ENCODE measurements at regions not wholly inside any gene's neighbourhood (a gene's known extent, or its start where the extent isn't known, plus 50 kb on each side); places are given as distances from the start of the nearest gene placed in this dataset.

DNA sequence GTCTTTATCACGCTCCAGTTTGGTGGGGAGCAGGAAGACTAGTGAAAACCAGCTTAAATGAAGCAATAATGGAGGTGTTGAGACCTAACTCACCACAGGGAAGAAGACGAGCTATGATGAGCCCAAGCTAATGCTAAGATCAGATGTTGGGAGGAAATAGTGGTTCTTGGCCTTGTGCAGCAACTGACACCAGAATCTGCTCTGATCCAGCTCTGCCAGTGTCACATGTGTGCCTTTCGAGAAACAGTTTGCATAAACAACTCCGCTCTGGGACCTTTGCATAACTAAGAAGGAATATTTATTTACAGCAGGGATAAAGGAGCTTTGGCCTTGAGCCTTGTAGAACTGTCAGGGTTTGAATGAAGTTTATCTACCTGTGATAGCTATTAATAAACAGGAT lies 369.4 kb upstream of the CCDC196 start:
- Histone ChIP-seq H3K4me1 (ENCODE audit: insufficient read depth, low read length) (peaks cover 22% of the 10 kb centered on the region), H3K36me3 (ENCODE audit: insufficient read depth, low read length) (no peaks in the 10 kb centered on the region), H3K27ac (ENCODE audit: low read depth, low read length) (no peak overlapping the region), H3K9me3 (ENCODE audit: insufficient read depth, low read depth, low read length) (no peaks in the 10 kb centered on the region), H3K9ac (ENCODE audit: low read depth, low read length) (no peak overlapping the region), H3K4me3 (ENCODE audit: low read length) (no peak overlapping the region), H3K27me3 (ENCODE audit: insufficient read depth, low read length) (no peaks in the 10 kb centered on the region)
- WGBS, result 96% methylated on average over 4 of the region's 4 CpGs

- Histone ChIP-seq H3K27me3 (ENCODE audit: insufficient read depth, low read length) (no peaks in the 10 kb centered on the region), H3K9me3 (ENCODE audit: insufficient read depth, low read depth, low read length) (no peaks in the 10 kb centered on the region), H3K36me3 (ENCODE audit: insufficient read depth, low read length) (no peaks in the 10 kb centered on the region), H3K4me1 (ENCODE audit: insufficient read depth, low read length) (peaks cover 22% of the 10 kb centered on the region), H3K4me3 (ENCODE audit: low read length) (no peak overlapping the region), H3K27ac (ENCODE audit: low read depth, low read length) (no peak overlapping the region; the same call in 1 of the 2 replicates), H3K9ac (ENCODE audit: low read depth, low read length) (no peak overlapping the region)
- WGBS, result 67% methylated on average over 3 of the region's 3 CpGs
Measured at GRCh38 chr14:66117600-66117999, 368.6 kb upstream of the CCDC196 start.

- H3K9ac ChIP-seq (ENCODE audit: low read depth, low read length), result no peak overlapping the region
- no peaks in the 10 kb centered on the region for H3K36me3 ChIP-seq (ENCODE audit: insufficient read depth, low read length)
- no peak overlapping the region for H3K4me3 ChIP-seq (ENCODE audit: low read length)
- H3K4me1 ChIP-seq (ENCODE audit: insufficient read depth, low read length), result peaks cover 22% of the 10 kb centered on the region
- no peaks in the 10 kb centered on the region for H3K9me3 ChIP-seq (ENCODE audit: insufficient read depth, low read depth, low read length)
- no peak overlapping the region for H3K27ac ChIP-seq (ENCODE audit: low read depth, low read length)
- H3K27me3 ChIP-seq (ENCODE audit: insufficient read depth, low read length), result no peaks in the 10 kb centered on the region
- WGBS, result 87% methylated on average over 5 of the region's 5 CpGs
Measured at GRCh38 chr14:66119606-66120231, 366.5 kb upstream of the CCDC196 start.

GRCh38 chr14:66120402-66120801 lies 365.8 kb upstream of the CCDC196 start:
- 94% methylated on average over 2 of the region's 3 CpGs for WGBS
- H3K9ac ChIP-seq (ENCODE audit: low read depth, low read length), result no peak overlapping the region
- no peak overlapping the region for H3K4me3 ChIP-seq (ENCODE audit: low read length)
- no peaks in the 10 kb centered on the region for H3K27me3 ChIP-seq (ENCODE audit: insufficient read depth, low read length)
- no peaks in the 10 kb centered on the region for H3K36me3 ChIP-seq (ENCODE audit: insufficient read depth, low read length)
- H3K4me1 ChIP-seq (ENCODE audit: insufficient read depth, low read length), result peaks cover 22% of the 10 kb centered on the region
- H3K9me3 ChIP-seq (ENCODE audit: insufficient read depth, low read depth, low read length), result no peaks in the 10 kb centered on the region
- H3K27ac ChIP-seq (ENCODE audit: low read depth, low read length), result no peak overlapping the region

DNA sequence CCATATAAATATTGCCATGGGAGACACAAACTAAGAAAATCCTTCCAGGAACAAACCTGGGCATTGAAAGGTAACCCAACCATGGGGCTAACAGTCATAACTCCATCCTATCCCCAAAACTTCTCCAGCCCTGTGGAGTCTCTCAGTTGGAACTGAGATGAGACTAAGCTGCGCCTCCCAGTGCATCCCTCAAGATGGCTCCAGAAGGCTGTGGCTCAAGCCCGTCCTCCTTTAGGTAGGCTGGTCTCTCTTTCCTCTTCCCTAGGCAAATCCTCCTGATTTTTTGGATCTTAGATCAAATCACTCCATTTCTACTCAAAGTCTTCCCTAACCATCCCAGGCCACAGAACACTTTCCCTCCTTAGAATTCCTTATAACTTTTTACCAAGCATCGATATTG lies 364.3 kb upstream of the CCDC196 start:
- Histone ChIP-seq H3K27me3 (ENCODE audit: insufficient read depth, low read length) (no peaks in the 10 kb centered on the region), H3K4me1 (ENCODE audit: insufficient read depth, low read length) (peaks cover 11% of the 10 kb centered on the region), H3K36me3 (ENCODE audit: insufficient read depth, low read length) (no peaks in the 10 kb centered on the region), H3K27ac (ENCODE audit: low read depth, low read length) (no peak overlapping the region), H3K4me3 (ENCODE audit: low read length) (no peak overlapping the region), H3K9ac (ENCODE audit: low read depth, low read length) (no peak overlapping the region), H3K9me3 (ENCODE audit: insufficient read depth, low read depth, low read length) (no peaks in the 10 kb centered on the region)
- 69% methylated on average over 3 of the region's 3 CpGs for WGBS

GRCh38 chr14:66129224-66129623 lies 356.9 kb upstream of the CCDC196 start:
- H3K27me3 ChIP-seq (ENCODE audit: insufficient read depth, low read length), result no peaks in the 10 kb centered on the region
- H3K9me3 ChIP-seq (ENCODE audit: insufficient read depth, low read depth, low read length), result no peaks in the 10 kb centered on the region
- WGBS, result 89% methylated on average over 2 of the region's 2 CpGs
- H3K4me3 ChIP-seq (ENCODE audit: low read length), result no peak overlapping the region
- H3K9ac ChIP-seq (ENCODE audit: low read depth, low read length), result no peak overlapping the region
- no peak overlapping the region for H3K27ac ChIP-seq (ENCODE audit: low read depth, low read length)
- no peaks in the 10 kb centered on the region for H3K4me1 ChIP-seq (ENCODE audit: insufficient read depth, low read length)
- H3K36me3 ChIP-seq (ENCODE audit: insufficient read depth, low read length), result no peaks in the 10 kb centered on the region

GRCh38 chr14:66131111-66131510 lies 355.1 kb upstream of the CCDC196 start:
- no peaks in the 10 kb centered on the region for H3K4me1 ChIP-seq (ENCODE audit: insufficient read depth, low read length)
- WGBS, result 94% methylated on average over 4 of the region's 4 CpGs
- no peaks in the 10 kb centered on the region for H3K27me3 ChIP-seq (ENCODE audit: insufficient read depth, low read length)
- H3K4me3 ChIP-seq (ENCODE audit: low read length), result no peak overlapping the region
- no peaks in the 10 kb centered on the region for H3K36me3 ChIP-seq (ENCODE audit: insufficient read depth, low read length)
- no peaks in the 10 kb centered on the region for H3K9me3 ChIP-seq (ENCODE audit: insufficient read depth, low read depth, low read length)
- no peak overlapping the region for H3K27ac ChIP-seq (ENCODE audit: low read depth, low read length)
- H3K9ac ChIP-seq (ENCODE audit: low read depth, low read length), result no peak overlapping the region

DNA sequence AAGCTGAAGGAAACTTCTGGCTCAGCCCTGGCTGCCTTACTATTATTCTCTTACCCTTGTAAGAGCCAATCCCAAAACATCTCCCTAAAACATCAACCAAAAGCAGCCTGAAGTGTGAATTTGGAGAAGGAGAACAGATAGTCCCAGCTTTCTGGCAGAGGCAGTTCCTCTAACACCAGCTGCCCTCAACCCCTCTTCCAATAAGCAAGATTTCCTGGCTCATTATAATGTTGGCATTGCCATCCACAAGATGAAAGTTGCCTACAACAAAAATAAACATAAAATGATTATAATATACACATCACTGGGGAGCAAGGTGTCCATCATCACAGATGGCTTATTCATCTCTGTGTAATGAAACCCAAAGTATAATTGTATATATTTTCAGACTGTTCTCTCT lies 352.5 kb upstream of the CCDC196 start:
- H3K9ac ChIP-seq (ENCODE audit: low read depth, low read length), result no peak overlapping the region

GRCh38 chr14:66135831-66136230 lies 350.3 kb upstream of the CCDC196 start:
- Histone ChIP-seq H3K36me3 (ENCODE audit: insufficient read depth, low read length) (no peaks in the 10 kb centered on the region), H3K4me1 (ENCODE audit: insufficient read depth, low read length) (no peaks in the 10 kb centered on the region), H3K27me3 (ENCODE audit: insufficient read depth, low read length) (no peaks in the 10 kb centered on the region), H3K4me3 (ENCODE audit: low read length) (no peak overlapping the region), H3K27ac (ENCODE audit: low read depth, low read length) (no peak overlapping the region), H3K9me3 (ENCODE audit: insufficient read depth, low read depth, low read length) (no peaks in the 10 kb centered on the region), H3K9ac (ENCODE audit: low read depth, low read length) (no peak overlapping the region)
- WGBS, result 95% methylated on average over 2 of the region's 2 CpGs

More for the DNA sequence above, 352.5 kb upstream of the CCDC196 start:
- no peak overlapping the region for H3K27ac ChIP-seq (ENCODE audit: low read depth, low read length)
- H3K9me3 ChIP-seq (ENCODE audit: insufficient read depth, low read depth, low read length), result no peaks in the 10 kb centered on the region
- no peaks in the 10 kb centered on the region for H3K36me3 ChIP-seq (ENCODE audit: insufficient read depth, low read length)
- H3K4me1 ChIP-seq (ENCODE audit: insufficient read depth, low read length), result no peaks in the 10 kb centered on the region
- H3K4me3 ChIP-seq (ENCODE audit: low read length), result no peak overlapping the region
- H3K27me3 ChIP-seq (ENCODE audit: insufficient read depth, low read length), result no peaks in the 10 kb centered on the region

DNA sequence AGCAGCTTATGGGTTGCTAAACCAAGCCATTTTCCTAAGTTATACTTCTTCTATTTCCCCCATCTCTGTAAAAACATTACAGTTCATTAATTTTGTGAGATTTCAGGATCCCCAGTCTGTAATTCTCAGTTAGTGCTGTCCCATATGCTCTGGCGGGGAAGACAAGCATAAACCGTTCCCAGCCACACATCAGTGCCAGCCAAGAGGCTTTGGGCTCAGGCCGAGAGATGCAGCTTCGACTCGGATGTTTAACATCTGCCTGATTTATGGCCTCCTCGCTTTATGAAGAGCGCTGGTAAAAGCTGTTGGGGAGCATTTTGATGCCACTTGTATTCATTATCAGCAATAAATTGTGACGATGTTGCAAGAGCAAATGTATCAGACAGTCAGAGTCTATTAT lies 349.1 kb upstream of the CCDC196 start:
- 91% methylated on average over 8 of the region's 8 CpGs for WGBS
- Histone ChIP-seq H3K27ac (ENCODE audit: low read depth, low read length) (no peak overlapping the region), H3K27me3 (ENCODE audit: insufficient read depth, low read length) (no peaks in the 10 kb centered on the region), H3K4me3 (ENCODE audit: low read length) (no peak overlapping the region), H3K9ac (ENCODE audit: low read depth, low read length) (no peak overlapping the region), H3K4me1 (ENCODE audit: insufficient read depth, low read length) (no peaks in the 10 kb centered on the region), H3K9me3 (ENCODE audit: insufficient read depth, low read depth, low read length) (no peaks in the 10 kb centered on the region), H3K36me3 (ENCODE audit: insufficient read depth, low read length) (no peaks in the 10 kb centered on the region)

DNA sequence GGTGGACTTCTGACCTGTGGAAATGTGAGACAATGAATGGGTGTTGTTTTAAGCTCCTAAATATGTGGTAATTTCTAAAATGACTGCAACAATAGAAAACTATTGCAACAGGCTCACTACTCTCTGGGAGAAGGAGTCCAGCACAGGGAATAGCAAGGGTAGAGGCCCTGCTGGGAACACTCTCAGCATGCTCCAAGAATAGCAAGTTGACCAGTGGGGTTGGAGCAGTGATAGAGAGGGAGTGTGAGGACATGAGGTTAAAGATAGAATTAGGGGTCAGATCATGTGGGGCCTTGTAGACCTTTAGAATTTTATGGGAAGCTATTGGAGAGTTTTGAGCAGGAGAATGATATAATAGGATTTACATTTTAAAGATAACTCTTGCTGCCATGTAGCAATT lies 346.7 kb upstream of the CCDC196 start:
- Histone ChIP-seq H3K27ac (ENCODE audit: low read depth, low read length) (no peak overlapping the region), H3K36me3 (ENCODE audit: insufficient read depth, low read length) (no peaks in the 10 kb centered on the region), H3K4me1 (ENCODE audit: insufficient read depth, low read length) (0 out of 2 replicates have a peak, but pooled peaks cover 5% of the 10 kb centered on the region), H3K9me3 (ENCODE audit: insufficient read depth, low read depth, low read length) (no peaks in the 10 kb centered on the region), H3K27me3 (ENCODE audit: insufficient read depth, low read length) (no peaks in the 10 kb centered on the region), H3K4me3 (ENCODE audit: low read length) (no peak overlapping the region), H3K9ac (ENCODE audit: low read depth, low read length) (no peak overlapping the region)

All from HUES64 (cell line).